SK-N-SH (cell line): ENCODE measurements at regions not wholly inside any gene's neighbourhood (a gene's known extent, or its start where the extent isn't known, plus 50 kb on each side); places are given as distances from the start of the nearest gene placed in this dataset.

Experiments
- CTCF ChIA-PET: fragments of 300-600, 350-600 bp; formaldehyde crosslinking; extraction: SDS; loops from one replicate; lab custom pipeline; 2021; lab: Yijun Ruan, JAX
- POLR2A ChIA-PET: fragments of 350-600 bp; sonication (Branson Sonifier 250); formaldehyde crosslinking; extraction: SDS; loops from one replicate; lab custom pipeline; 2020; ENCODE audit warnings: antibody characterized with exemption, inconsistent platforms; lab: Yijun Ruan, JAX
- DNase-seq: peaks from one replicate; pipeline ENCODE4 v3.0.0; 2012
- H2AFZ ChIP-seq: fragments of 200-600 bp; sonication (generic); 2 replicates; pipeline ENCODE4 v1.8.1; 2016; ENCODE audit warnings: antibody characterized with exemption, mild to moderate bottlenecking, low read depth
- H3F3A ChIP-seq: fragments of 200-600 bp; sonication (generic); replicated peaks from 2 replicates; pipeline ENCODE3; 2016; ENCODE audit warnings: antibody characterized with exemption, mild to moderate bottlenecking; ENCODE audit not compliant: insufficient read depth
- H3K27ac ChIP-seq, 2 experiments: fragments of 200-500 bp in 1 of 2; fragments of 200-600 bp in 1 of 2; sonication (Bioruptor generic) in 1 of 2; sonication (generic), shearing (Covaris generic) in 1 of 2; 2 replicates each; pipeline versions ENCODE4 v1.5.1 to v1.6.1; 2014 to 2016; ENCODE audit warnings: low read depth in 2 of 2, inconsistent platforms in 1 of 2, low read length in 1 of 2, mild to moderate bottlenecking in 1 of 2, mixed read lengths in 1 of 2
- H3K27me3 ChIP-seq: fragments of 200-600 bp; sonication (generic), shearing (Covaris generic); 2 replicates; pipeline ENCODE4 v1.6.1; 2016; ENCODE audit warnings: mixed run types; ENCODE audit not compliant: insufficient read depth
- H3K36me3 ChIP-seq, 2 experiments: fragments of 200-500 bp in 1 of 2; fragments of 200-600 bp in 1 of 2; sonication (Bioruptor generic) in 1 of 2; sonication (generic) in 1 of 2; replicated peaks in 1 of 2; 2 replicates each; pipeline versions ENCODE3 to v1.5.1; 2014 to 2016; ENCODE audit warnings: low read length in 1 of 2, mild to moderate bottlenecking in 1 of 2; ENCODE audit not compliant: insufficient read depth in 2 of 2, control insufficient read depth in 1 of 2
- H3K4me1 ChIP-seq, 2 experiments: fragments of 200-500 bp in 1 of 2; fragments of 200-600 bp in 1 of 2; sonication (Bioruptor generic) in 1 of 2; sonication (generic), shearing (Covaris generic) in 1 of 2; 2 replicates each; pipeline versions ENCODE4 v1.5.1 to v1.6.1; 2014 to 2016; ENCODE audit warnings: low read depth in 1 of 2, low read length in 1 of 2, mixed run types in 1 of 2; ENCODE audit not compliant: insufficient read depth in 2 of 2, control insufficient read depth in 1 of 2
- H3K4me2 ChIP-seq: fragments of 200-600 bp; sonication (generic), shearing (Covaris generic); 2 replicates; pipeline ENCODE4 v1.6.1; 2017; ENCODE audit warnings: mixed run types
- H3K4me3 ChIP-seq, 2 experiments: fragments of 200-500 bp in 1 of 2; fragments of 200-600 bp in 1 of 2; sonication (Bioruptor generic) in 1 of 2; sonication (generic), shearing (Covaris generic) in 1 of 2; 2 replicates each; pipeline versions ENCODE4 v1.5.1 to v1.8.1; 2014 to 2016; ENCODE audit warnings: low read depth in 2 of 2, inconsistent platforms in 1 of 2, low read length in 1 of 2, mild to moderate bottlenecking in 1 of 2, mixed read lengths in 1 of 2, moderate library complexity in 1 of 2
- H3K79me2 ChIP-seq: fragments of 200-600 bp; sonication (generic); 2 replicates; pipeline ENCODE4 v1.8.1; 2017; ENCODE audit warnings: mild to moderate bottlenecking; ENCODE audit not compliant: insufficient read depth
- H3K9ac ChIP-seq: fragments of 200-600 bp; sonication (generic); 2 replicates; pipeline ENCODE4 v1.6.1; 2017; ENCODE audit warnings: mixed run types
- H3K9me2 ChIP-seq: fragments of 200-600 bp; sonication (generic); 2 replicates; pipeline ENCODE4 v1.6.1; 2017; ENCODE audit warnings: mixed run types
- H3K9me3 ChIP-seq: fragments of 200-600 bp; sonication (generic); 2 replicates; pipeline ENCODE4 v1.6.1; 2017; ENCODE audit warnings: mixed run types, mild to moderate bottlenecking, moderate library complexity
- H4K20me1 ChIP-seq: fragments of 200-600 bp; sonication (generic); 2 replicates; pipeline ENCODE4 v1.6.1; 2017; ENCODE audit warnings: mild to moderate bottlenecking, mixed run types; ENCODE audit not compliant: insufficient read depth
- CHD2 ChIP-seq: fragments of 150-350 bp; IDR thresholded peaks from 2 replicates; pipeline ENCODE4 v1.6.1; 2018; ENCODE audit warnings: low read length; ENCODE audit not compliant: partially characterized antibody
- CTCF ChIP-seq: fragments of 200-600 bp; sonication (generic); IDR thresholded peaks from 2 replicates; pipeline ENCODE4 v1.6.1; 2017; ENCODE audit warnings: antibody characterized with exemption, mild to moderate bottlenecking, moderate library complexity
- ELF1 ChIP-seq: IDR thresholded peaks from 2 replicates; pipeline ENCODE4 v1.4.0; 2012
- EP300 ChIP-seq, 2 experiments: IDR thresholded peaks; 2 replicates each; pipeline versions ENCODE4 v1.4.0 to v1.6.1; 2012; ENCODE audit warnings: borderline replicate concordance in 1 of 2, low read depth in 1 of 2, low read length in 1 of 2
- EZH2phosphoT487 ChIP-seq: fragments of 200-600 bp; sonication (generic); IDR thresholded peaks from 2 replicates; pipeline ENCODE4 v1.6.1; 2017; ENCODE audit warnings: low read depth, mixed run types, mild to moderate bottlenecking, antibody characterized with exemption, moderate library complexity, borderline replicate concordance
- FOSL2 ChIP-seq: IDR thresholded peaks from 2 replicates; pipeline ENCODE4 v1.4.0; 2012; ENCODE audit warnings: low read depth, mild to moderate bottlenecking, moderate library complexity, borderline replicate concordance
- FOXM1 ChIP-seq: IDR thresholded peaks from 2 replicates; pipeline ENCODE4 v1.4.0; 2012; ENCODE audit warnings: low read depth, mild to moderate bottlenecking
- GABPA ChIP-seq: IDR thresholded peaks from 2 replicates; pipeline ENCODE4 v1.4.0; 2012; ENCODE audit warnings: low read depth, mild to moderate bottlenecking
- GATA2 ChIP-seq: sonication (generic); formaldehyde crosslinking; IDR thresholded peaks from 2 replicates; pipeline ENCODE4 v1.5.0; 2020; ENCODE audit warnings: mild to moderate bottlenecking, missing genetic modification reagents
- JUND ChIP-seq: IDR thresholded peaks from 2 replicates; pipeline ENCODE4 v1.4.0; 2012
- MEF2A ChIP-seq: IDR thresholded peaks from 2 replicates; pipeline ENCODE4 v1.4.0; 2012; ENCODE audit warnings: low read depth, borderline replicate concordance
- POLR2AphosphoS5 ChIP-seq: IDR thresholded peaks from 2 replicates; pipeline ENCODE4 v1.6.1; 2012; ENCODE audit warnings: low read depth, low read length
- RAD21 ChIP-seq: IDR thresholded peaks from 2 replicates; pipeline ENCODE4 v1.6.1; 2012; ENCODE audit warnings: mild to moderate bottlenecking, low read length
- RCOR1 ChIP-seq: fragments of 150-350 bp; IDR thresholded peaks from 2 replicates; pipeline ENCODE4 v1.6.1; 2017; ENCODE audit warnings: antibody characterized with exemption, low read length
- RFX5 ChIP-seq: IDR thresholded peaks from 2 replicates; pipeline ENCODE4 v1.6.1; 2012; ENCODE audit warnings: mild to moderate bottlenecking, improper control_type of control experiment, low read length
- TAF1 ChIP-seq: IDR thresholded peaks from 2 replicates; pipeline ENCODE4 v1.6.1; 2012; ENCODE audit warnings: low read depth, mild to moderate bottlenecking, low read length, moderate library complexity, borderline replicate concordance
- TCF12 ChIP-seq: IDR thresholded peaks from 2 replicates; pipeline ENCODE4 v1.4.0; 2012
- TEAD4 ChIP-seq: IDR thresholded peaks from 2 replicates; pipeline ENCODE4 v1.4.0; 2012; ENCODE audit warnings: mild to moderate bottlenecking, borderline replicate concordance; ENCODE audit not compliant: insufficient read depth
- USF2 ChIP-seq: fragments of 150-350 bp; IDR thresholded peaks from 2 replicates; pipeline ENCODE4 v1.6.1; 2017; ENCODE audit warnings: antibody characterized with exemption, low read length, low read depth, borderline replicate concordance
- WGBS: methylation state at CpG from one replicate; pipeline ENCODE4 v1.1.6; 2017; ENCODE audit warnings: low lambda C conversion rate; 5-methylcytosine and 5-hydroxymethylcytosine counted together
- small RNA-seq, 7 experiments: library from RNA; depleted of rRNA; stranded (forward); fragments of <200 nt; gene quantifications; one replicate each; pipeline ENCODE3, GENCODE V24; 2012

- H2AFZ ChIP-seq, result no peak overlapping the region
- H3K36me3 ChIP-seq, result no peaks in the 10 kb centered on the region
- no peak overlapping the region for H3K4me2 ChIP-seq
- CTCF ChIA-PET, result interaction anchor here (0.6 kb wide), 1 partner anchor 10 kb away, joined by 3 read pairs; no protein-coding TSS in a partner anchor
- H3K9ac ChIP-seq, result no peak overlapping the region
- no peaks in the 10 kb centered on the region for H3F3A ChIP-seq
- H3K9me3 ChIP-seq, result no peaks in the 10 kb centered on the region
- H3K9me2 ChIP-seq, result no peaks in the 10 kb centered on the region
- WGBS, result 92% methylated on average over 2 of the region's 2 CpGs
- POLR2A ChIA-PET, result no interaction called here
- no peak for TF ChIP-seq RCOR1
- no peak for TF ChIP-seq ELF1
- no peak for TF ChIP-seq FOSL2
- no peak for TF ChIP-seq MEF2A
- TF ChIP-seq FOXM1, result no peak
- no peak for TF ChIP-seq POLR2AphosphoS5
- no peak for TF ChIP-seq GATA2 (CRISPR knock-in tag)
- TF ChIP-seq USF2, result no peak
- no peak for TF ChIP-seq JUND
- no peak for TF ChIP-seq RAD21
- TF ChIP-seq TCF12, result no peak
- TF ChIP-seq EZH2phosphoT487, result no peak
- TF ChIP-seq RFX5, result no peak
- TF ChIP-seq GABPA, result no peak
- no peak for TF ChIP-seq CTCF
- TF ChIP-seq TAF1, result no peak
- no peak for TF ChIP-seq TEAD4
- no peak for TF ChIP-seq EP300 (IDR thresholded peaks at IDR 0.05; ENCODE audit: borderline replicate concordance in 1 of 2, low read depth in 1 of 2, low read length in 1 of 2)
- TF ChIP-seq CHD2, result no peak
- TF ChIP-seq, all 33 proteins: peak for 0
- no peak overlapping the region for H3K27ac ChIP-seq
- H3K4me1 ChIP-seq, result no peaks in the 10 kb centered on the region
- H3K4me3 ChIP-seq, result no peak overlapping the region
- no peaks in the 10 kb centered on the region for H3K79me2 ChIP-seq
- H3K27me3 ChIP-seq, result no peaks in the 10 kb centered on the region
- H4K20me1 ChIP-seq, result no peaks in the 10 kb centered on the region
- DNase-seq, result no peak
These were observed 50.0 kb upstream of the CARD18 start for GRCh38 chr11:105189581-105189980.

Small RNA genes lying in the stretch of these regions (small RNA-seq; reads per million reads assigned to genes)
- gene AP003181.1 (0 reads per million in 7 experiments), gene RF00017 (0 reads per million in 7 experiments)
